GM23248 (cell line): ENCODE measurements at regions not wholly inside any gene's neighbourhood (a gene's known extent, or its start where the extent isn't known, plus 50 kb on each side); places are given as distances from the start of the nearest gene placed in this dataset.

ENCODE experiments used
- DNase-seq: peaks from one replicate; pipeline ENCODE4 v3.0.0-alpha.2; 2015
- H2AFZ ChIP-seq: fragments of 200-600 bp; sonication (generic); 2 replicates; pipeline ENCODE4 v1.6.1; 2016; ENCODE audit warnings: antibody characterized with exemption
- H3F3A ChIP-seq: fragments of 200-600 bp; sonication (generic); 2 replicates; pipeline ENCODE4 v1.6.1; 2016; ENCODE audit warnings: mild to moderate bottlenecking, antibody characterized with exemption, mixed run types; ENCODE audit not compliant: insufficient read depth
- H3K27ac ChIP-seq: fragments of 200-600 bp; sonication (generic); 2 replicates; pipeline ENCODE4 v1.5.1; 2016; ENCODE audit warnings: mild to moderate bottlenecking
- H3K27me3 ChIP-seq: fragments of 200-600 bp; sonication (generic); replicated peaks from 2 replicates; pipeline ENCODE4 v1.6.1; 2016; ENCODE audit warnings: mild to moderate bottlenecking; ENCODE audit not compliant: insufficient read depth
- H3K36me3 ChIP-seq: fragments of 200-600 bp; sonication (generic); 2 replicates; pipeline ENCODE4 v1.6.1; 2016; ENCODE audit warnings: low read depth, mild to moderate bottlenecking
- H3K4me1 ChIP-seq: fragments of 200-600 bp; sonication (generic); 2 replicates; pipeline ENCODE4 v1.6.1; 2016; ENCODE audit warnings: mild to moderate bottlenecking; ENCODE audit not compliant: insufficient read depth
- H3K4me2 ChIP-seq: fragments of 200-600 bp; sonication (generic); one replicate; pipeline ENCODE4 v1.6.1; 2016; ENCODE audit warnings: mild to moderate bottlenecking; ENCODE audit not compliant: unreplicated experiment
- H3K4me3 ChIP-seq: fragments of 200-600 bp; sonication (generic); 2 replicates; pipeline ENCODE4 v1.5.1; 2016; ENCODE audit warnings: mild to moderate bottlenecking
- H3K79me2 ChIP-seq: fragments of 200-600 bp; sonication (generic); 2 replicates; pipeline ENCODE4 v1.6.1; 2016; ENCODE audit warnings: mild to moderate bottlenecking; ENCODE audit not compliant: insufficient read depth
- H3K9ac ChIP-seq: fragments of 200-600 bp; sonication (generic); 2 replicates; pipeline ENCODE4 v1.6.1; 2016; ENCODE audit warnings: mild to moderate bottlenecking
- H3K9me2 ChIP-seq: fragments of 200-600 bp; sonication (generic); 2 replicates; pipeline ENCODE4 v1.6.1; 2016; ENCODE audit warnings: mixed run types, mild to moderate bottlenecking, moderate library complexity; ENCODE audit not compliant: insufficient read depth
- H3K9me3 ChIP-seq: fragments of 200-600 bp; sonication (generic); one replicate; pipeline ENCODE4 v1.6.1; 2017; ENCODE audit warnings: low read depth
- H4K20me1 ChIP-seq: fragments of 200-600 bp; sonication (generic); 2 replicates; pipeline ENCODE4 v1.6.0; 2016; ENCODE audit not compliant: insufficient read depth
- EZH2 ChIP-seq: fragments of 200-600 bp; sonication (generic); IDR thresholded peaks from 2 replicates; pipeline ENCODE4 v1.6.1; 2018; ENCODE audit warnings: antibody characterized with exemption, mild to moderate bottlenecking; ENCODE audit not compliant: insufficient read depth, poor library complexity, severe bottlenecking
- EZH2phosphoT487 ChIP-seq: fragments of 200-600 bp; sonication (generic); IDR thresholded peaks from 2 replicates; pipeline ENCODE4 v1.6.1; 2018; ENCODE audit warnings: antibody characterized with exemption, moderate library complexity, mild to moderate bottlenecking, low read depth; ENCODE audit not compliant: insufficient read depth
- WGBS, 2 experiments: methylation state at CpG; one replicate each; pipeline ENCODE4 v1.1.6; 2015 to 2017; ENCODE audit warnings: low lambda C conversion rate in 2 of 2, low coverage in 1 of 2; ENCODE audit errors: missing lambda C conversion rate in 2 of 2; 5-methylcytosine and 5-hydroxymethylcytosine counted together
- in situ Hi-C: fragments of 300-500 bp; cut with MboI; formaldehyde crosslinking; loops from 2 replicates; pipeline ENCODE4 v1.15.0; 2020

GRCh38 chr12:17853054-17853453 is 236.9 kb downstream of the RERGL start:
- H2AFZ ChIP-seq, result no peak overlapping the region
- TF ChIP-seq EZH2 (no peak), EZH2phosphoT487 (no peak)
- no peak overlapping the region for H3K4me2 ChIP-seq
- no peaks in the 10 kb centered on the region for H3K9me2 ChIP-seq
- H4K20me1 ChIP-seq, result no peaks in the 10 kb centered on the region
- no peaks in the 10 kb centered on the region for H3K79me2 ChIP-seq
- 20 to 27% methylated on average over 2 of the region's 2 CpGs for WGBS, 2 experiments
- H3K9me3 ChIP-seq, result no peaks in the 10 kb centered on the region
- no peak overlapping the region for H3K27ac ChIP-seq
- no peaks in the 10 kb centered on the region for H3K27me3 ChIP-seq
- in situ Hi-C loops, result no loop called here
- H3K4me1 ChIP-seq, result no peaks in the 10 kb centered on the region
- H3K36me3 ChIP-seq, result no peaks in the 10 kb centered on the region
- no peaks in the 10 kb centered on the region for H3F3A ChIP-seq
- DNase-seq, result no peak
- no peak overlapping the region for H3K9ac ChIP-seq
- H3K4me3 ChIP-seq, result no peak overlapping the region

- in situ Hi-C loops, result loop anchor here (10.0 kb wide), 1 partner anchor 77 kb away; no protein-coding TSS in a partner anchor
- no peak overlapping the region for H3K27ac ChIP-seq
- TF ChIP-seq EZH2phosphoT487 (no peak), EZH2 (no peak)
- H3K9ac ChIP-seq, result no peak overlapping the region
- H2AFZ ChIP-seq, result no peak overlapping the region
- H3K4me2 ChIP-seq, result no peak overlapping the region
- H3K9me3 ChIP-seq, result no peaks in the 10 kb centered on the region
- no peak for DNase-seq
- H3K27me3 ChIP-seq, result no peaks in the 10 kb centered on the region
- no peaks in the 10 kb centered on the region for H3K4me1 ChIP-seq
- H3K36me3 ChIP-seq, result no peaks in the 10 kb centered on the region
- H4K20me1 ChIP-seq, result no peaks in the 10 kb centered on the region
- H3K9me2 ChIP-seq, result no peaks in the 10 kb centered on the region
- H3F3A ChIP-seq, result no peaks in the 10 kb centered on the region
- H3K4me3 ChIP-seq, result no peak overlapping the region
- 0 to 4% methylated on average over 1 of the region's 1 CpG for WGBS, 2 experiments
- no peaks in the 10 kb centered on the region for H3K79me2 ChIP-seq
Observed at GRCh38 chr12:17841496-17841895, 248.5 kb downstream of the RERGL start.

GRCh38 chr12:17829813-17830212 is 260.2 kb downstream of the RERGL start:
- Histone ChIP-seq H3K79me2 (no peaks in the 10 kb centered on the region), H3K4me3 (no peak overlapping the region), H3K36me3 (no peaks in the 10 kb centered on the region), H4K20me1 (no peaks in the 10 kb centered on the region), H3K4me2 (no peak overlapping the region), H3K9ac (no peak overlapping the region), H3K9me2 (no peaks in the 10 kb centered on the region), H3K9me3 (no peaks in the 10 kb centered on the region), H3K4me1 (no peaks in the 10 kb centered on the region), H3K27me3 (no peaks in the 10 kb centered on the region), H3K27ac (no peak overlapping the region), H3F3A (no peaks in the 10 kb centered on the region), H2AFZ (no peak overlapping the region)
- TF ChIP-seq EZH2, result no peak
- no peak for TF ChIP-seq EZH2phosphoT487
- in situ Hi-C loops, result no loop called here
- no peak for DNase-seq
- 33 to 47% methylated on average over 1 of the region's 1 CpG for WGBS, 2 experiments

GRCh38 chr12:17818931-17819330 is 271.1 kb downstream of the RERGL start:
- H4K20me1 ChIP-seq, result no peaks in the 10 kb centered on the region
- no peak for DNase-seq
- TF ChIP-seq EZH2 (no peak), EZH2phosphoT487 (no peak)
- H3K9me2 ChIP-seq, result no peaks in the 10 kb centered on the region
- no peak overlapping the region for H3K4me3 ChIP-seq
- H2AFZ ChIP-seq, result no peak overlapping the region
- H3K79me2 ChIP-seq, result no peaks in the 10 kb centered on the region
- no peaks in the 10 kb centered on the region for H3K36me3 ChIP-seq
- in situ Hi-C loops, result no loop called here
- H3K9me3 ChIP-seq, result no peaks in the 10 kb centered on the region
- no peaks in the 10 kb centered on the region for H3K4me1 ChIP-seq
- no peaks in the 10 kb centered on the region for H3F3A ChIP-seq
- no peak overlapping the region for H3K4me2 ChIP-seq
- no peak overlapping the region for H3K9ac ChIP-seq
- no peak overlapping the region for H3K27ac ChIP-seq
- no peaks in the 10 kb centered on the region for H3K27me3 ChIP-seq

GRCh38 chr12:17810399-17810798 is 279.6 kb downstream of the RERGL start:
- DNase-seq, result no peak
- Histone ChIP-seq H3K79me2 (no peaks in the 10 kb centered on the region), H3K9me3 (no peaks in the 10 kb centered on the region), H3K4me1 (no peaks in the 10 kb centered on the region), H4K20me1 (no peaks in the 10 kb centered on the region), H3K9me2 (no peaks in the 10 kb centered on the region), H2AFZ (no peak overlapping the region), H3K9ac (no peak overlapping the region), H3K27ac (no peak overlapping the region), H3K4me3 (no peak overlapping the region), H3K4me2 (no peak overlapping the region), H3K36me3 (no peaks in the 10 kb centered on the region), H3F3A (no peaks in the 10 kb centered on the region), H3K27me3 (no peaks in the 10 kb centered on the region)
- TF ChIP-seq EZH2, result no peak
- TF ChIP-seq EZH2phosphoT487, result no peak
- WGBS, 2 experiments, result 3 to 8% methylated on average over 3 of the region's 3 CpGs
- in situ Hi-C loops, result no loop called here
